ENCODE measurements at regions not wholly inside any gene's neighbourhood (a gene's known extent, or its start where the extent isn't known, plus 50 kb on each side); places are given as distances from the start of the nearest gene placed in this dataset.

DNA sequence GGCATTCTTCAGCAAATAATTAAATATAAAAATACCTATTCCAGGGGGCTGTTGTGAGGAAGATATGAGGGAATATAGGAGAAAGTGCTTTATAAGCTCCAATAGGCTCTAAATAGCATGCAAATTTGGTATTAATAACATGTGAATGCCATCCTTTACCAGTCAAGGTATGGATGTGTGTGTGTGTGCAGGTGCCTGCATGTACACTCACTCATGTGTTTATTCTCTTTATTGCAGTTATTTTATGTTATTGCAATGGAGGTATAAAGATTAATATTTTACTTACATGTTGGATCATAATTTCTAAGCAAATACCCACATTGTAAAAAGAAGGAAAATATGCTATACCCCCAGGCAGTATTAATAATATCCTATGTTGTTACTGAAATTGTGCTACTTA is 1093.0 kb upstream of the GYPC start:
- TF ChIP-seq, protein P1, sequence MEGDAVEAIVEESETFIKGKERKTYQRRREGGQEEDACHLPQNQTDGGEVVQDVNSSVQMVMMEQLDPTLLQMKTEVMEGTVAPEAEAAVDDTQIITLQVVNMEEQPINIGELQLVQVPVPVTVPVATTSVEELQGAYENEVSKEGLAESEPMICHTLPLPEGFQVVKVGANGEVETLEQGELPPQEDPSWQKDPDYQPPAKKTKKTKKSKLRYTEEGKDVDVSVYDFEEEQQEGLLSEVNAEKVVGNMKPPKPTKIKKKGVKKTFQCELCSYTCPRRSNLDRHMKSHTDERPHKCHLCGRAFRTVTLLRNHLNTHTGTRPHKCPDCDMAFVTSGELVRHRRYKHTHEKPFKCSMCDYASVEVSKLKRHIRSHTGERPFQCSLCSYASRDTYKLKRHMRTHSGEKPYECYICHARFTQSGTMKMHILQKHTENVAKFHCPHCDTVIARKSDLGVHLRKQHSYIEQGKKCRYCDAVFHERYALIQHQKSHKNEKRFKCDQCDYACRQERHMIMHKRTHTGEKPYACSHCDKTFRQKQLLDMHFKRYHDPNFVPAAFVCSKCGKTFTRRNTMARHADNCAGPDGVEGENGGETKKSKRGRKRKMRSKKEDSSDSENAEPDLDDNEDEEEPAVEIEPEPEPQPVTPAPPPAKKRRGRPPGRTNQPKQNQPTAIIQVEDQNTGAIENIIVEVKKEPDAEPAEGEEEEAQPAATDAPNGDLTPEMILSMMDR (IDR thresholded peaks at IDR 0.05) = no peak
- no peak for TF ChIP-seq POLR2A (IDR thresholded peaks at IDR 0.05)
